GM23338 (cell line): ENCODE measurements at regions not wholly inside any gene's neighbourhood (a gene's known extent, or its start where the extent isn't known, plus 50 kb on each side); places are given as distances from the start of the nearest gene placed in this dataset.

Experiments used
- ATAC-seq: fragments of 200-7000 bp; cut with Tn5 transposase; 3 replicates; pipeline ENCODE4 v1.9.1; 2020
- DNase-seq: peaks from one replicate; pipeline ENCODE4 v3.0.0-alpha.2; 2015; ENCODE audit warnings: low spot score
- H2AFZ ChIP-seq: fragments of 200-600 bp; sonication (generic); 2 replicates; pipeline ENCODE4 v1.8.0; 2016; ENCODE audit warnings: antibody characterized with exemption, mild to moderate bottlenecking, moderate library complexity
- H3F3A ChIP-seq: fragments of 200-600 bp; sonication (generic); replicated peaks from 2 replicates; pipeline ENCODE4 v1.8.0; 2017; ENCODE audit warnings: antibody characterized with exemption, mixed run types, low read depth
- H3K27ac ChIP-seq: fragments of 200-600 bp; sonication (generic); 2 replicates; pipeline ENCODE4 v1.6.1; 2016; ENCODE audit warnings: low read depth
- H3K27me3 ChIP-seq: fragments of 200-600 bp; sonication (generic); 2 replicates; pipeline ENCODE4 v1.8.0; 2016; ENCODE audit warnings: mild to moderate bottlenecking, mixed run types, moderate library complexity; ENCODE audit not compliant: insufficient read depth
- H3K36me3 ChIP-seq: fragments of 200-600 bp; sonication (generic); 2 replicates; pipeline ENCODE4 v1.8.0; 2016; ENCODE audit warnings: mild to moderate bottlenecking; ENCODE audit not compliant: insufficient read depth
- H3K4me1 ChIP-seq: fragments of 200-600 bp; sonication (generic); 2 replicates; pipeline ENCODE4 v1.8.0; 2016; ENCODE audit warnings: mild to moderate bottlenecking, moderate library complexity; ENCODE audit not compliant: insufficient read depth
- H3K4me2 ChIP-seq: fragments of 200-600 bp; sonication (generic); 2 replicates; pipeline ENCODE4 v1.7.1; 2017; ENCODE audit warnings: mixed run types
- H3K4me3 ChIP-seq: fragments of 200-600 bp; sonication (generic); 2 replicates; pipeline ENCODE4 v1.6.1; 2016; ENCODE audit warnings: mixed run types
- H3K79me2 ChIP-seq: fragments of 200-600 bp; sonication (generic); replicated peaks from 2 replicates; pipeline ENCODE4 v1.8.0; 2017; ENCODE audit warnings: mild to moderate bottlenecking; ENCODE audit not compliant: insufficient read depth
- H3K9me2 ChIP-seq: fragments of 200-600 bp; sonication (generic); 2 replicates; pipeline ENCODE4 v1.8.0; 2017; ENCODE audit not compliant: insufficient read depth
- H4K20me1 ChIP-seq: fragments of 200-600 bp; sonication (generic); replicated peaks from 2 replicates; pipeline ENCODE4 v1.8.0; 2017; ENCODE audit warnings: mild to moderate bottlenecking; ENCODE audit not compliant: insufficient read depth
- H3K27ac Mint-ChIP-seq: 2 replicates; pipeline ENCODE4 v1.8.0; 2020; ENCODE audit warnings: inconsistent platforms, mild to moderate bottlenecking, moderate library complexity, mixed read lengths
- H3K27me3 Mint-ChIP-seq: 3 replicates; pipeline ENCODE4 v1.8.0; 2022; ENCODE audit warnings: low read depth, mild to moderate bottlenecking, moderate library complexity, mixed read lengths, inconsistent platforms; ENCODE audit not compliant: insufficient read depth, poor library complexity
- H3K36me3 Mint-ChIP-seq: 3 replicates; pipeline ENCODE4 v1.8.0; 2021; ENCODE audit warnings: low read depth, mild to moderate bottlenecking, inconsistent platforms, moderate library complexity, mixed read lengths
- H3K4me1 Mint-ChIP-seq: 3 replicates; pipeline ENCODE4 v1.8.0; 2020; ENCODE audit warnings: mild to moderate bottlenecking, inconsistent platforms, mixed read lengths
- H3K4me3 Mint-ChIP-seq: 3 replicates; pipeline ENCODE4 v1.8.0; 2021; ENCODE audit warnings: moderate library complexity, mild to moderate bottlenecking, inconsistent platforms, mixed read lengths
- H3K9me3 Mint-ChIP-seq: 3 replicates; pipeline ENCODE4 v1.8.0; 2020; ENCODE audit warnings: moderate library complexity, mild to moderate bottlenecking, inconsistent platforms, mixed read lengths
- CREB1 ChIP-seq: fragments of 250-450 bp; sonication (Bioruptor Pico); IDR thresholded peaks from 2 replicates; pipeline ENCODE4 v1.5.0; 2020; ENCODE audit warnings: low read depth, mild to moderate bottlenecking, moderate library complexity
- EZH2phosphoT487 ChIP-seq: fragments of 200-600 bp; sonication (generic); IDR thresholded peaks from one replicate; pipeline ENCODE4 v1.8.1; 2018; ENCODE audit warnings: antibody characterized with exemption; ENCODE audit not compliant: unreplicated experiment
- POLR2AphosphoS5 ChIP-seq: IDR thresholded peaks from 2 replicates; pipeline ENCODE4 v1.6.1; 2016; ENCODE audit warnings: antibody characterized with exemption, low read depth
- ZNF114 ChIP-seq: fragments of 250-450 bp; sonication (Bioruptor Pico); IDR thresholded peaks from 2 replicates; pipeline ENCODE4 v1.5.0; 2020; ENCODE audit warnings: mild to moderate bottlenecking, moderate library complexity
- TF ChIP-seq, protein P1 (sequence below): IDR thresholded peaks from one replicate; pipeline ENCODE4 v1.6.1; 2018; ENCODE audit warnings: antibody characterized with exemption; ENCODE audit not compliant: unreplicated experiment
- TF ChIP-seq, protein P2 (sequence below), 2 experiments: fragments of 200-600 bp in 1 of 2; sonication (generic) in 1 of 2; conservative IDR thresholded peaks; 2 replicates each; pipeline versions ENCODE4 v1.5.1 to v1.6.1; 2016 to 2017; ENCODE audit warnings: antibody characterized with exemption in 2 of 2, low read depth in 2 of 2, mild to moderate bottlenecking in 2 of 2, moderate library complexity in 1 of 2
- TF ChIP-seq, protein P3 (sequence below): fragments of 250-450 bp; sonication (Bioruptor Pico); IDR thresholded peaks from 2 replicates; pipeline ENCODE4 v1.5.0; 2020; ENCODE audit warnings: mild to moderate bottlenecking, moderate library complexity

DNA sequence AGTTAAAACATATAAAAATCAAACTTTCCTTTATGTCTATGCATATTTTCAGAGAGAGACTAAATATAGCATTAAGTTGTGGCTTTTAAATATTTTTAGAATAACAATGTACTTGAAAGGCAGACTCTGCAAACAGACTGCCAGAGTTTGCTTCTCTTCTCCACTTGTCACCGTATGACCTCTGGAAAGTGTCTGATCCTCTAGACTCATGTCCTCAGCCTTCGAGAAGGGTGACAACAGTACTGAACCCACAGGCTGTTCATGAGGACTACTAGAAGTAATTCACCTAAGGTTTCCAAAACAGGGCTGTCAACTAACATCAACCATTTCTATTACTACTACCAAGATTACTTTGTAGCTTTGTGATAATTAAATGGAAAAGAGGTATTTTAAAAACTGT lies 167.7 kb upstream of the TBCA start:
- no peak overlapping the region for H2AFZ ChIP-seq
- H3K9me2 ChIP-seq = no peaks in the 10 kb centered on the region
- peaks cover 5% of the 10 kb centered on the region for H3K27me3 Mint-ChIP-seq

More for the DNA sequence above, 167.7 kb upstream of the TBCA start:
- no peak overlapping the region for H3K4me3 Mint-ChIP-seq
- H3K27me3 ChIP-seq = no peaks in the 10 kb centered on the region
- H3K4me1 ChIP-seq = no peaks in the 10 kb centered on the region
- no peaks in the 10 kb centered on the region for H3K36me3 ChIP-seq
- no peaks in the 10 kb centered on the region for H3F3A ChIP-seq
- ATAC-seq = no peak
- no peaks in the 10 kb centered on the region; the same call in 2 of the 3 replicates for H3K36me3 Mint-ChIP-seq
- peaks cover 3% of the 10 kb centered on the region; the same call in 2 of the 3 replicates for H3K9me3 Mint-ChIP-seq
- H3K27ac ChIP-seq = no peak overlapping the region
- no peaks in the 10 kb centered on the region for H4K20me1 ChIP-seq
- no peaks in the 10 kb centered on the region for H3K79me2 ChIP-seq
- TF ChIP-seq, protein P1, sequence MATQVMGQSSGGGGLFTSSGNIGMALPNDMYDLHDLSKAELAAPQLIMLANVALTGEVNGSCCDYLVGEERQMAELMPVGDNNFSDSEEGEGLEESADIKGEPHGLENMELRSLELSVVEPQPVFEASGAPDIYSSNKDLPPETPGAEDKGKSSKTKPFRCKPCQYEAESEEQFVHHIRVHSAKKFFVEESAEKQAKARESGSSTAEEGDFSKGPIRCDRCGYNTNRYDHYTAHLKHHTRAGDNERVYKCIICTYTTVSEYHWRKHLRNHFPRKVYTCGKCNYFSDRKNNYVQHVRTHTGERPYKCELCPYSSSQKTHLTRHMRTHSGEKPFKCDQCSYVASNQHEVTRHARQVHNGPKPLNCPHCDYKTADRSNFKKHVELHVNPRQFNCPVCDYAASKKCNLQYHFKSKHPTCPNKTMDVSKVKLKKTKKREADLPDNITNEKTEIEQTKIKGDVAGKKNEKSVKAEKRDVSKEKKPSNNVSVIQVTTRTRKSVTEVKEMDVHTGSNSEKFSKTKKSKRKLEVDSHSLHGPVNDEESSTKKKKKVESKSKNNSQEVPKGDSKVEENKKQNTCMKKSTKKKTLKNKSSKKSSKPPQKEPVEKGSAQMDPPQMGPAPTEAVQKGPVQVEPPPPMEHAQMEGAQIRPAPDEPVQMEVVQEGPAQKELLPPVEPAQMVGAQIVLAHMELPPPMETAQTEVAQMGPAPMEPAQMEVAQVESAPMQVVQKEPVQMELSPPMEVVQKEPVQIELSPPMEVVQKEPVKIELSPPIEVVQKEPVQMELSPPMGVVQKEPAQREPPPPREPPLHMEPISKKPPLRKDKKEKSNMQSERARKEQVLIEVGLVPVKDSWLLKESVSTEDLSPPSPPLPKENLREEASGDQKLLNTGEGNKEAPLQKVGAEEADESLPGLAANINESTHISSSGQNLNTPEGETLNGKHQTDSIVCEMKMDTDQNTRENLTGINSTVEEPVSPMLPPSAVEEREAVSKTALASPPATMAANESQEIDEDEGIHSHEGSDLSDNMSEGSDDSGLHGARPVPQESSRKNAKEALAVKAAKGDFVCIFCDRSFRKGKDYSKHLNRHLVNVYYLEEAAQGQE = no peak
- TF ChIP-seq, protein P2, sequence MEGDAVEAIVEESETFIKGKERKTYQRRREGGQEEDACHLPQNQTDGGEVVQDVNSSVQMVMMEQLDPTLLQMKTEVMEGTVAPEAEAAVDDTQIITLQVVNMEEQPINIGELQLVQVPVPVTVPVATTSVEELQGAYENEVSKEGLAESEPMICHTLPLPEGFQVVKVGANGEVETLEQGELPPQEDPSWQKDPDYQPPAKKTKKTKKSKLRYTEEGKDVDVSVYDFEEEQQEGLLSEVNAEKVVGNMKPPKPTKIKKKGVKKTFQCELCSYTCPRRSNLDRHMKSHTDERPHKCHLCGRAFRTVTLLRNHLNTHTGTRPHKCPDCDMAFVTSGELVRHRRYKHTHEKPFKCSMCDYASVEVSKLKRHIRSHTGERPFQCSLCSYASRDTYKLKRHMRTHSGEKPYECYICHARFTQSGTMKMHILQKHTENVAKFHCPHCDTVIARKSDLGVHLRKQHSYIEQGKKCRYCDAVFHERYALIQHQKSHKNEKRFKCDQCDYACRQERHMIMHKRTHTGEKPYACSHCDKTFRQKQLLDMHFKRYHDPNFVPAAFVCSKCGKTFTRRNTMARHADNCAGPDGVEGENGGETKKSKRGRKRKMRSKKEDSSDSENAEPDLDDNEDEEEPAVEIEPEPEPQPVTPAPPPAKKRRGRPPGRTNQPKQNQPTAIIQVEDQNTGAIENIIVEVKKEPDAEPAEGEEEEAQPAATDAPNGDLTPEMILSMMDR (conservative IDR thresholded peaks at IDR 0.05; ENCODE audit: low read depth in 2 of 2) = no peak
- TF ChIP-seq, protein P3, sequence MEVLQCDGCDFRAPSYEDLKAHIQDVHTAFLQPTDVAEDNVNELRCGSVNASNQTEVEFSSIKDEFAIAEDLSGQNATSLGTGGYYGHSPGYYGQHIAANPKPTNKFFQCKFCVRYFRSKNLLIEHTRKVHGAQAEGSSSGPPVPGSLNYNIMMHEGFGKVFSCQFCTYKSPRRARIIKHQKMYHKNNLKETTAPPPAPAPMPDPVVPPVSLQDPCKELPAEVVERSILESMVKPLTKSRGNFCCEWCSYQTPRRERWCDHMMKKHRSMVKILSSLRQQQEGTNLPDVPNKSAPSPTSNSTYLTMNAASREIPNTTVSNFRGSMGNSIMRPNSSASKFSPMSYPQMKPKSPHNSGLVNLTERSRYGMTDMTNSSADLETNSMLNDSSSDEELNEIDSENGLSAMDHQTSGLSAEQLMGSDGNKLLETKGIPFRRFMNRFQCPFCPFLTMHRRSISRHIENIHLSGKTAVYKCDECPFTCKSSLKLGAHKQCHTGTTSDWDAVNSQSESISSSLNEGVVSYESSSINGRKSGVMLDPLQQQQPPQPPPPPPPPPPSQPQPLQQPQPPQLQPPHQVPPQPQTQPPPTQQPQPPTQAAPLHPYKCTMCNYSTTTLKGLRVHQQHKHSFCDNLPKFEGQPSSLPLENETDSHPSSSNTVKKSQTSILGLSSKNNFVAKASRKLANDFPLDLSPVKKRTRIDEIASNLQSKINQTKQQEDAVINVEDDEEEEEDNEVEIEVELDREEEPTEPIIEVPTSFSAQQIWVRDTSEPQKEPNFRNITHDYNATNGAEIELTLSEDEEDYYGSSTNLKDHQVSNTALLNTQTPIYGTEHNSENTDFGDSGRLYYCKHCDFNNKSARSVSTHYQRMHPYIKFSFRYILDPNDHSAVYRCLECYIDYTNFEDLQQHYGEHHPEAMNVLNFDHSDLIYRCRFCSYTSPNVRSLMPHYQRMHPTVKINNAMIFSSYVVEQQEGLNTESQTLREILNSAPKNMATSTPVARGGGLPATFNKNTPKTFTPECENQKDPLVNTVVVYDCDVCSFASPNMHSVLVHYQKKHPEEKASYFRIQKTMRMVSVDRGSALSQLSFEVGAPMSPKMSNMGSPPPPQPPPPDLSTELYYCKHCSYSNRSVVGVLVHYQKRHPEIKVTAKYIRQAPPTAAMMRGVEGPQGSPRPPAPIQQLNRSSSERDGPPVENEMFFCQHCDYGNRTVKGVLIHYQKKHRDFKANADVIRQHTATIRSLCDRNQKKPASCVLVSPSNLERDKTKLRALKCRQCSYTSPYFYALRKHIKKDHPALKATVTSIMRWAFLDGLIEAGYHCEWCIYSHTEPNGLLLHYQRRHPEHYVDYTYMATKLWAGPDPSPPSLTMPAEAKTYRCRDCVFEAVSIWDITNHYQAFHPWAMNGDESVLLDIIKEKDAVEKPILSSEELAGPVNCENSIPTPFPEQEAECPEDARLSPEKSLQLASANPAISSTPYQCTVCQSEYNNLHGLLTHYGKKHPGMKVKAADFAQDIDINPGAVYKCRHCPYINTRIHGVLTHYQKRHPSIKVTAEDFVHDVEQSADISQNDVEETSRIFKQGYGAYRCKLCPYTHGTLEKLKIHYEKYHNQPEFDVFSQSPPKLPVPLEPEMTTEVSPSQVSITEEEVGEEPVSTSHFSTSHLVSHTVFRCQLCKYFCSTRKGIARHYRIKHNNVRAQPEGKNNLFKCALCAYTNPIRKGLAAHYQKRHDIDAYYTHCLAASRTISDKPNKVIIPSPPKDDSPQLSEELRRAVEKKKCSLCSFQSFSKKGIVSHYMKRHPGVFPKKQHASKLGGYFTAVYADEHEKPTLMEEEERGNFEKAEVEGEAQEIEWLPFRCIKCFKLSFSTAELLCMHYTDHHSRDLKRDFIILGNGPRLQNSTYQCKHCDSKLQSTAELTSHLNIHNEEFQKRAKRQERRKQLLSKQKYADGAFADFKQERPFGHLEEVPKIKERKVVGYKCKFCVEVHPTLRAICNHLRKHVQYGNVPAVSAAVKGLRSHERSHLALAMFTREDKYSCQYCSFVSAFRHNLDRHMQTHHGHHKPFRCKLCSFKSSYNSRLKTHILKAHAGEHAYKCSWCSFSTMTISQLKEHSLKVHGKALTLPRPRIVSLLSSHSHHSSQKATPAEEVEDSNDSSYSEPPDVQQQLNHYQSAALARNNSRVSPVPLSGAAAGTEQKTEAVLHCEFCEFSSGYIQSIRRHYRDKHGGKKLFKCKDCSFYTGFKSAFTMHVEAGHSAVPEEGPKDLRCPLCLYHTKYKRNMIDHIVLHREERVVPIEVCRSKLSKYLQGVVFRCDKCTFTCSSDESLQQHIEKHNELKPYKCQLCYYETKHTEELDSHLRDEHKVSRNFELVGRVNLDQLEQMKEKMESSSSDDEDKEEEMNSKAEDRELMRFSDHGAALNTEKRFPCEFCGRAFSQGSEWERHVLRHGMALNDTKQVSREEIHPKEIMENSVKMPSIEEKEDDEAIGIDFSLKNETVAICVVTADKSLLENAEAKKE (CRISPR knock-in tag) = no peak
- no peak for TF ChIP-seq EZH2phosphoT487
- TF ChIP-seq POLR2AphosphoS5 = no peak
- no peak for TF ChIP-seq CREB1 (CRISPR knock-in tag)
- TF ChIP-seq ZNF114 (CRISPR knock-in tag) = no peak
- H3K27ac Mint-ChIP-seq = no peak overlapping the region
- DNase-seq = no peak
- H3K4me2 ChIP-seq = no peak overlapping the region
- H3K4me1 Mint-ChIP-seq = no peaks in the 10 kb centered on the region
- no peak overlapping the region for H3K4me3 ChIP-seq
